Esophagus squamous epithelium (tissue), 5 donors: ENCODE measurements at regions not wholly inside any gene's neighbourhood (a gene's known extent, or its start where the extent isn't known, plus 50 kb on each side); places are given as distances from the start of the nearest gene placed in this dataset.
A peak's percentile ranks its signal among the peaks of the same experiment; 100 is the strongest.

Experiments used
- DNase-seq: peaks from one replicate; lab custom pipeline; 2025; lab: John Stamatoyannopoulos, UW
- H3K27ac ChIP-seq, 4 donors: fragments of 200-600 bp; sonication (generic); one replicate each; pipeline ENCODE4 v1.5.1; 2016 to 2019; ENCODE audit warnings: mild to moderate bottlenecking in 1 of 4
- H3K27me3 ChIP-seq, 4 donors: fragments of 200-600 bp; sonication (generic); 1 replicate in 3 of 4; 2 replicates in 1 of 4; pipeline versions ENCODE4 v1.5.1 to v1.6.0; 2017 to 2021; ENCODE audit warnings: antibody characterized with exemption in 1 of 4
- H3K36me3 ChIP-seq, 3 donors: fragments of 200-600 bp; sonication (generic); one replicate each; pipeline ENCODE4 v1.5.1; 2016 to 2019
- H3K4me1 ChIP-seq, 3 donors: fragments of 200-600 bp; sonication (generic); one replicate each; pipeline ENCODE4 v1.5.1; 2017 to 2019
- H3K4me3 ChIP-seq, 4 donors: fragments of 200-600 bp; sonication (generic); 1 replicate in 3 of 4; 2 replicates in 1 of 4; pipeline ENCODE4 v1.5.1; 2016 to 2019; ENCODE audit warnings: mild to moderate bottlenecking in 2 of 4, moderate library complexity in 1 of 4
- H3K9me3 ChIP-seq, 3 donors: fragments of 200-600 bp; sonication (generic); one replicate each; pipeline ENCODE4 v1.5.1; 2016 to 2019
- POLR2A ChIP-seq, 4 donors: fragments of 450-650 bp; IDR thresholded peaks; one replicate each; pipeline ENCODE4 v1.6.1; 2017; ENCODE audit warnings: antibody characterized with exemption in 4 of 4, mild to moderate bottlenecking in 4 of 4, moderate library complexity in 3 of 4
- WGBS, 2 donors: methylation state at CpG; one replicate each; pipeline ENCODE4 v1.1.5; 2018; 5-methylcytosine and 5-hydroxymethylcytosine counted together
- intact Hi-C: fragments of 100-400 bp; cut with DNase I; formaldehyde crosslinking; loops from one replicate; pipeline ENCODE4 v1.15.0; 2022
- TF ChIP-seq, protein P1 (sequence below), 6 experiments: fragments of 450-650 bp in 4 of 6; fragments of 200-600 bp in 2 of 6; sonication (generic) in 2 of 6; IDR thresholded peaks; one replicate each; pipeline ENCODE4 v1.5.1; 2016 to 2019; ENCODE audit warnings: antibody characterized with exemption in 6 of 6, mild to moderate bottlenecking in 4 of 6, moderate library complexity in 4 of 6
- donor health status: DM: yes; HTN: yes; CAD: no.

GRCh38 chr14:51576117-51576430 lies 75.6 kb upstream of the FRMD6 start:
- Histone ChIP-seq H3K9me3 (no peaks in the 10 kb centered on the region), H3K27ac (no peak overlapping the region), H3K36me3 (peaks cover 0 to 34% (median 0%) of the 10 kb centered on the region in 3 donors), H3K4me3 (no peak overlapping the region), H3K27me3 (no peaks in the 10 kb centered on the region), H3K4me1 (peaks cover 0 to 8% (median 3%) of the 10 kb centered on the region in 3 donors)
- TF ChIP-seq, protein P1, sequence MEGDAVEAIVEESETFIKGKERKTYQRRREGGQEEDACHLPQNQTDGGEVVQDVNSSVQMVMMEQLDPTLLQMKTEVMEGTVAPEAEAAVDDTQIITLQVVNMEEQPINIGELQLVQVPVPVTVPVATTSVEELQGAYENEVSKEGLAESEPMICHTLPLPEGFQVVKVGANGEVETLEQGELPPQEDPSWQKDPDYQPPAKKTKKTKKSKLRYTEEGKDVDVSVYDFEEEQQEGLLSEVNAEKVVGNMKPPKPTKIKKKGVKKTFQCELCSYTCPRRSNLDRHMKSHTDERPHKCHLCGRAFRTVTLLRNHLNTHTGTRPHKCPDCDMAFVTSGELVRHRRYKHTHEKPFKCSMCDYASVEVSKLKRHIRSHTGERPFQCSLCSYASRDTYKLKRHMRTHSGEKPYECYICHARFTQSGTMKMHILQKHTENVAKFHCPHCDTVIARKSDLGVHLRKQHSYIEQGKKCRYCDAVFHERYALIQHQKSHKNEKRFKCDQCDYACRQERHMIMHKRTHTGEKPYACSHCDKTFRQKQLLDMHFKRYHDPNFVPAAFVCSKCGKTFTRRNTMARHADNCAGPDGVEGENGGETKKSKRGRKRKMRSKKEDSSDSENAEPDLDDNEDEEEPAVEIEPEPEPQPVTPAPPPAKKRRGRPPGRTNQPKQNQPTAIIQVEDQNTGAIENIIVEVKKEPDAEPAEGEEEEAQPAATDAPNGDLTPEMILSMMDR (IDR thresholded peaks at IDR 0.05): no peak
- no peak for TF ChIP-seq POLR2A (IDR thresholded peaks at IDR 0.05)
- DNase-seq: no peak
- intact Hi-C loops: no loop called here
- WGBS, 2 donors: 80 to 84% methylated on average over 3 of the region's 3 CpGs

GRCh38 chr14:51576879-51577278 lies 74.8 kb upstream of the FRMD6 start:
- no peak for DNase-seq
- H3K27ac ChIP-seq: peak overlapping the region in 2 of 4 donors; percentile 2 to 36
- peaks cover 0 to 8% (median 3%) of the 10 kb centered on the region in 3 donors for H3K4me1 ChIP-seq
- H3K4me3 ChIP-seq: no peak overlapping the region
- no peaks in the 10 kb centered on the region for H3K27me3 ChIP-seq
- H3K9me3 ChIP-seq: no peaks in the 10 kb centered on the region
- intact Hi-C loops: no loop called here
- 36 to 50% methylated on average over 1 of the region's 1 CpG for WGBS, 2 donors
- TF ChIP-seq, protein P1 (IDR thresholded peaks at IDR 0.05): no peak
- TF ChIP-seq POLR2A (IDR thresholded peaks at IDR 0.05): no peak
- H3K36me3 ChIP-seq: peaks cover 0 to 25% (median 0%) of the 10 kb centered on the region in 3 donors

GRCh38 chr14:51578853-51579252 lies 72.9 kb upstream of the FRMD6 start:
- Histone ChIP-seq H3K36me3 (peaks cover 0 to 8% (median 0%) of the 10 kb centered on the region in 3 donors), H3K4me3 (no peak overlapping the region), H3K27me3 (no peaks in the 10 kb centered on the region), H3K27ac (no peak overlapping the region), H3K9me3 (no peaks in the 10 kb centered on the region), H3K4me1 (peaks cover 0 to 8% (median 3%) of the 10 kb centered on the region in 3 donors)
- TF ChIP-seq POLR2A (IDR thresholded peaks at IDR 0.05): no peak
- TF ChIP-seq, protein P1 (IDR thresholded peaks at IDR 0.05): no peak
- DNase-seq: no peak
- WGBS, 2 donors: 77 to 82% methylated on average over 2 of the region's 2 CpGs
- intact Hi-C loops: no loop called here

DNA sequence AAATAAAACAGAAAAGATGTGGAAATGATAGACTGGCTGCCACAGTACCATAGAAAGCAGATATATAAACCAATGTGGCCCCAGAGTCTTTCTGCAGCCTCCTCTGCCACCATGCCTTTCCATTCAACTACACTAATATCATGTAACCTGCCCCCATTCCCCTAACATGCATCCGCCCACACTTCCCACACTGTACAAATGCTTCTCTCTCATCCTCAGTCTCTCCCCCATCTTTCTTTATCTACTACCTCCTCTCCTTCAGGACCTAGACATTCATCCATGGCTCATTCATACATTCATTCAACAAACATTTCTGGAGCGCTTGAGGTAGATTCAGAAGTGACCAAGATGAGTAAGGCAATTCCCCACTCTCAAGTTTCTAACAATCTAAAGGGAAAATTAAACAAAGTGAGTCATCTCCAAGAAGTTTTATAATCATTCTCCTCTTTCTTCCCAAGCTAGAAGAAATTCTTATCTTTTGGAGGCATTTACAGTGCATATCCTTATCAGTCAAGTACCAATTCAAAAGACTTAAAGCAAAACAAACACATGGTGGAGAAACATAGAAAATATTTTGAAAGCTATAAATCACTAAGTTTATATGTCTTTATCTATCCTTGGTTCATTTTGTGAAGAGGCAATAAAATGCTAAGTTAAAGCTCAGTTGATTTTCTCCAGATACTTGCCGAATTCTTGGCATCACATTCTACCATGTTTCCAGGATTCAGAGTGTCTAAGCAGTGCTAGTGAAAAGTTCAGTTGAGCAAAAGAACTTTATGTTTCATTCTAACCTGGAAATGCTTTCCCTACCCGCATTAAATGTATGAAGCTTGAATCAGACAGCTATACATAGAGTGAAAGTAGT lies 70.5 kb upstream of the FRMD6 start:
- intact Hi-C loops: no loop called here
- Histone ChIP-seq H3K4me3 (no peak overlapping the region), H3K27me3 (no peaks in the 10 kb centered on the region), H3K4me1 (peaks cover 0 to 8% (median 3%) of the 10 kb centered on the region in 3 donors), H3K27ac (no peak overlapping the region), H3K9me3 (no peaks in the 10 kb centered on the region), H3K36me3 (peaks cover 0 to under 1% (median 0%) of the 10 kb centered on the region in 3 donors)
- DNase-seq: no peak
- no peak for TF ChIP-seq POLR2A (IDR thresholded peaks at IDR 0.05)
- TF ChIP-seq, protein P1 (IDR thresholded peaks at IDR 0.05): no peak
- WGBS, 2 donors: 80 to 89% methylated on average over 4 of the region's 4 CpGs

- no peaks in the 10 kb centered on the region for H3K36me3 ChIP-seq
- TF ChIP-seq, protein P1 (IDR thresholded peaks at IDR 0.05): no peak
- no peak for TF ChIP-seq POLR2A (IDR thresholded peaks at IDR 0.05)
- H3K9me3 ChIP-seq: no peaks in the 10 kb centered on the region
- no peak for DNase-seq
- H3K4me1 ChIP-seq: no peaks in the 10 kb centered on the region
- intact Hi-C loops: no loop called here
- no peaks in the 10 kb centered on the region for H3K27me3 ChIP-seq
- no peak overlapping the region for H3K4me3 ChIP-seq
- H3K27ac ChIP-seq: no peak overlapping the region
- WGBS, 2 donors: 73 to 82% methylated on average over 2 of the region's 2 CpGs
Observed at GRCh38 chr14:51582437-51582836, 69.3 kb upstream of the FRMD6 start.
